ENCODE measurements at regions not wholly inside any gene's neighbourhood (a gene's known extent, or its start where the extent isn't known, plus 50 kb on each side); places are given as distances from the start of the nearest gene placed in this dataset.
"Not testable (repeated sequence)": the region's sequence is repeated elsewhere in the genome, so short reads cannot be mapped to it uniquely, and the experiment has no call there.

- TF ChIP-seq CTCF (IDR thresholded peaks at IDR 0.05 in 8 of 11, conservative IDR thresholded peaks at IDR 0.05 in 3 of 11); POLR2AphosphoS5 (IDR thresholded peaks at IDR 0.05); POLR2A (IDR thresholded peaks at IDR 0.05): not testable (repeated sequence)
Measured at GRCh38 chr2:87604279-87604818, 143.5 kb upstream of the PLGLB2 start.

All from spleen (tissue), 7 donors.